Breast epithelium (tissue), 3 donors: ENCODE measurements at regions not wholly inside any gene's neighbourhood (a gene's known extent, or its start where the extent isn't known, plus 50 kb on each side); places are given as distances from the start of the nearest gene placed in this dataset.

Source experiments
- POLR2AphosphoS5 ChIP-seq, 3 donors: sonication (generic); formaldehyde crosslinking; IDR thresholded peaks; one replicate each; pipeline ENCODE4 v1.6.1; 2017; ENCODE audit warnings: antibody characterized with exemption in 3 of 3
- TF ChIP-seq, protein P1 (sequence below), 3 donors: fragments of 450-650 bp; IDR thresholded peaks; one replicate each; pipeline ENCODE4 v1.5.1; 2016 to 2017; ENCODE audit warnings: antibody characterized with exemption in 3 of 3, mild to moderate bottlenecking in 3 of 3, moderate library complexity in 3 of 3

DNA sequence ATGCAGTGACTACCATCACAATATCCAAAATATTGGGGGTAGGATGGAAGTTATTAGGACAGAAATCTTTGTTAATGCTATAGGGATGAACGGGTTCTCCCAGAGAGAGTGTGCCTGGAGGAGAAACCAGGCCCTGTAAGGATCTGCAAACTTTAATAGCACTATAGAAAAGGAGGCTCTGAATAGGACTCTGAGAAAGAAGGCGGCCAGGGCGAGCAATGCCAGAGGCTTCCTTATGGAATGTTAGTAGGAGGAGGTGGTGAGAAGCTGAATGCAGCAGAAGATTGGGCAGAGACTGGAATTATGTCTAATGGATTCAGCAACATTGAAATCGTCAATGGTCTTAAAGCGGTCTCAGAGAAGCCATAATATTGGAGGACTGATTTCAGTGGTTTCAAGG, 84.6 kb upstream of the SYNDIG1 start:
- TF ChIP-seq, protein P1, sequence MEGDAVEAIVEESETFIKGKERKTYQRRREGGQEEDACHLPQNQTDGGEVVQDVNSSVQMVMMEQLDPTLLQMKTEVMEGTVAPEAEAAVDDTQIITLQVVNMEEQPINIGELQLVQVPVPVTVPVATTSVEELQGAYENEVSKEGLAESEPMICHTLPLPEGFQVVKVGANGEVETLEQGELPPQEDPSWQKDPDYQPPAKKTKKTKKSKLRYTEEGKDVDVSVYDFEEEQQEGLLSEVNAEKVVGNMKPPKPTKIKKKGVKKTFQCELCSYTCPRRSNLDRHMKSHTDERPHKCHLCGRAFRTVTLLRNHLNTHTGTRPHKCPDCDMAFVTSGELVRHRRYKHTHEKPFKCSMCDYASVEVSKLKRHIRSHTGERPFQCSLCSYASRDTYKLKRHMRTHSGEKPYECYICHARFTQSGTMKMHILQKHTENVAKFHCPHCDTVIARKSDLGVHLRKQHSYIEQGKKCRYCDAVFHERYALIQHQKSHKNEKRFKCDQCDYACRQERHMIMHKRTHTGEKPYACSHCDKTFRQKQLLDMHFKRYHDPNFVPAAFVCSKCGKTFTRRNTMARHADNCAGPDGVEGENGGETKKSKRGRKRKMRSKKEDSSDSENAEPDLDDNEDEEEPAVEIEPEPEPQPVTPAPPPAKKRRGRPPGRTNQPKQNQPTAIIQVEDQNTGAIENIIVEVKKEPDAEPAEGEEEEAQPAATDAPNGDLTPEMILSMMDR (IDR thresholded peaks at IDR 0.05): no peak
- TF ChIP-seq POLR2AphosphoS5 (IDR thresholded peaks at IDR 0.05): no peak
